IPS DF 6.9 (cell line): ENCODE measurements at regions not wholly inside any gene's neighbourhood (a gene's known extent, or its start where the extent isn't known, plus 50 kb on each side); places are given as distances from the start of the nearest gene placed in this dataset.
"Not testable (repeated sequence)": the region's sequence is repeated elsewhere in the genome, so short reads cannot be mapped to it uniquely, and the experiment has no call there.

Experiments
- DNase-seq: peaks from one replicate; pipeline ENCODE4 v3.0.0-alpha.2; 2013; ENCODE audit warnings: low read depth, low spot score
- H3K27ac ChIP-seq: one replicate; pipeline ENCODE4 v1.5.1; 2013; ENCODE audit warnings: low read length, control low read depth
- H3K27me3 ChIP-seq: 2 replicates; pipeline ENCODE4 v1.6.1; 2013; ENCODE audit warnings: mild to moderate bottlenecking, low read length; ENCODE audit not compliant: control insufficient read depth, insufficient read depth
- H3K36me3 ChIP-seq: 2 replicates; pipeline ENCODE4 v1.6.1; 2013; ENCODE audit warnings: low read length; ENCODE audit not compliant: control insufficient read depth, insufficient read depth
- H3K4me1 ChIP-seq: 2 replicates; pipeline ENCODE4 v1.6.1; 2013; ENCODE audit warnings: low read length; ENCODE audit not compliant: control insufficient read depth, insufficient read depth
- H3K4me3 ChIP-seq: 2 replicates; pipeline ENCODE4 v1.5.1; 2013; ENCODE audit warnings: mild to moderate bottlenecking, low read length
- H3K9me3 ChIP-seq: 2 replicates; pipeline ENCODE4 v1.6.1; 2013; ENCODE audit warnings: low read length, inconsistent platforms; ENCODE audit not compliant: control insufficient read depth, insufficient read depth
- WGBS: extraction: QIAGEN DNeasy Blood & Tissue Kit; methylation state at CpG from one replicate; pipeline ENCODE4 v1.1.7; 2013; ENCODE audit warnings: mixed read lengths, missing lambda C conversion rate; ENCODE audit not compliant: insufficient read length, insufficient coverage; 5-methylcytosine and 5-hydroxymethylcytosine counted together

DNA sequence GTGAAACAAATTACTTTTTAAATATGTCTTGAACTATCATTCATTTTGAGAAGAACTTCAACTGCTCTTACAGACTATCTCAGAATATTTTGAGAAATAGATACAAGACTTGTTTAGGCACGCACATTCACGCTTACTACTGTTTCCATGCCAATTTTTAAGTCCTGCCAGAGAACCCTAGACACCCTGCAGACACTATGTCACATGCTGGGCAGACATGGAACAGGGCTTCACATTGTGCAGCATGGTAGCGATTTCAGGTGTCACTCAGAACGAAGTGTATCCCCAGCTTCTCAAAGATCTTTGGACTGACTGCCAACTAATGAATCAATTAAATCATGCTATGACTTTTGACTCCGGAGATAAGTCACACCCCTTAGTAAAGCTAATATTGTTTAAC is 128.7 kb upstream of the SLC27A6 start:
- Histone ChIP-seq H3K9me3 (no peaks in the 10 kb centered on the region), H3K4me1 (no peaks in the 10 kb centered on the region), H3K4me3 (no peak overlapping the region), H3K27me3 (no peaks in the 10 kb centered on the region), H3K36me3 (no peaks in the 10 kb centered on the region), H3K27ac (no peak overlapping the region)
- no peak for DNase-seq
- no CpG with 5 or more reads among the region's 5 CpGs for WGBS

GRCh38 chr5:128838623-128839022 is 126.7 kb upstream of the SLC27A6 start:
- no peaks in the 10 kb centered on the region for H3K4me1 ChIP-seq
- DNase-seq: no peak

GRCh38 chr5:128842241-128842640 is 123.0 kb upstream of the SLC27A6 start:
- H3K4me3 ChIP-seq: no peak overlapping the region
- H3K27ac ChIP-seq: no peak overlapping the region
- DNase-seq: no peak
- H3K27me3 ChIP-seq: no peaks in the 10 kb centered on the region
- no peaks in the 10 kb centered on the region for H3K4me1 ChIP-seq
- H3K36me3 ChIP-seq: no peaks in the 10 kb centered on the region
- H3K9me3 ChIP-seq: no peaks in the 10 kb centered on the region

More at GRCh38 chr5:128838623-128839022, 126.7 kb upstream of the SLC27A6 start:
- no peaks in the 10 kb centered on the region for H3K9me3 ChIP-seq
- no peaks in the 10 kb centered on the region for H3K27me3 ChIP-seq
- no peak overlapping the region for H3K27ac ChIP-seq
- no peak overlapping the region for H3K4me3 ChIP-seq
- no peaks in the 10 kb centered on the region for H3K36me3 ChIP-seq

DNA sequence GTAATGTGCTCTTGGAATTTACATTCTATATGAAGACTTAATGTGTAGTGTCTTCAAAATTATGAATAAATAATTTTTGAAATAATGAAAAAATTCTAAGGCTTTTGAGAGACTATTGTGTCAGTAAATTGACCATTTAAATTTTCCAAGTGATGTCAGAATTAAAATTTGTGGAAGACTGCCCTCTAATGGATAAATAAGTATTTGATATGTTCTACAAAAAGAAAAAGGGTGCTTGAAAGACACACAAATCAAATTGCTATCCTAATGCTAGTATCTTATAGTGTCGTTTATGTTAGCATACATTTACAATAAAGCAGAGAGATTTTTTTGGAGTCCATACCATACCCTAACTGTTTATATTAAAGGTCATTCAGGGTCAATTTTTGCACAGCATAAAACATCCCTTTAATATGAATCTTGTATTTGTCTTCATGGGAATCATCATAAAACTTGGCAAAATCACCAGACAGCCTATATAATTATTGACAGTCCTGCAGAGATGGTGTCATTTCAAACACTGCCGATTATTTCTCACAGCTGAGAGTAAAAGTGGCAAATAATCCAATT is 120.8 kb upstream of the SLC27A6 start:
- no peaks in the 10 kb centered on the region for H3K9me3 ChIP-seq
- H3K4me1 ChIP-seq: no peaks in the 10 kb centered on the region
- no peak overlapping the region for H3K4me3 ChIP-seq
- H3K27ac ChIP-seq: no peak overlapping the region
- DNase-seq: no peak
- no CpG with 5 or more reads among the region's 2 CpGs for WGBS
- H3K36me3 ChIP-seq: no peaks in the 10 kb centered on the region
- no peaks in the 10 kb centered on the region for H3K27me3 ChIP-seq

- H3K36me3 ChIP-seq: no peaks in the 10 kb centered on the region
- H3K27ac ChIP-seq: no peak overlapping the region
- no peaks in the 10 kb centered on the region for H3K4me1 ChIP-seq
- H3K9me3 ChIP-seq: no peaks in the 10 kb centered on the region
- no peak overlapping the region for H3K4me3 ChIP-seq
- DNase-seq: no peak
- H3K27me3 ChIP-seq: no peaks in the 10 kb centered on the region
Measured at GRCh38 chr5:128850049-128850448, 115.2 kb upstream of the SLC27A6 start.

GRCh38 chr5:128854931-128855330 is 110.4 kb upstream of the SLC27A6 start:
- Histone ChIP-seq H3K27me3 (no peaks in the 10 kb centered on the region), H3K36me3 (no peaks in the 10 kb centered on the region), H3K27ac (no peak overlapping the region), H3K9me3 (no peaks in the 10 kb centered on the region; the same call in 1 of the 2 replicates), H3K4me3 (no peak overlapping the region), H3K4me1 (no peaks in the 10 kb centered on the region)
- no CpG with 5 or more reads among the region's 1 CpG for WGBS
- DNase-seq: no peak

GRCh38 chr5:128857076-128857677 is 108.1 kb upstream of the SLC27A6 start:
- no peak for DNase-seq
- Histone ChIP-seq H3K4me3 (no peak overlapping the region), H3K4me1 (no peaks in the 10 kb centered on the region), H3K27me3 (no peaks in the 10 kb centered on the region), H3K27ac (no peak overlapping the region), H3K9me3 (no peaks in the 10 kb centered on the region; the same call in 1 of the 2 replicates), H3K36me3 (no peaks in the 10 kb centered on the region)
- no CpG with 5 or more reads among the region's 3 CpGs for WGBS

DNA sequence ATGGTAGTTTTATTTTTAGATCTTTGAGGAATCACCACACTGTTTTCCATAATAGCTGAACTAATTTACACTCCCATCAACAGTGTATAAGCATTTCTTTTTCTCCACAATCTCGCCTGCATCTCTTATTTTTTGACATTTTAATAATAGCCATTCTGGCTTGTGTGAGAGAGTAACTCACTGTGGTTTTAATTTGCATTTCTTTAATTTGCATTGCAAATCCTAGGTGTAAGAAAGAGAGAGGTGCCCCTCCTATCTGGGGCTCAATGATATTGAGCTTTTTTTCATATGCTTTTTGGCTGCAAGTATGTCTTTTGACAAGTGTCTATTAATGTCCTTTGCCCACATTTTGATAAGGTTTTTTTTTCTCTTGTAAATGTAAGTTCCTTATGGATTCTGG is 106.3 kb upstream of the SLC27A6 start:
- no peak for DNase-seq
- no peaks in the 10 kb centered on the region for H3K36me3 ChIP-seq
- no peaks in the 10 kb centered on the region for H3K27me3 ChIP-seq
- H3K27ac ChIP-seq: no peak overlapping the region
- no peaks in the 10 kb centered on the region for H3K4me1 ChIP-seq
- no peaks in the 10 kb centered on the region; the same call in 1 of the 2 replicates for H3K9me3 ChIP-seq
- no CpG with 5 or more reads among the region's 1 CpG for WGBS
- no peak overlapping the region for H3K4me3 ChIP-seq

GRCh38 chr5:128861155-128861554 is 104.1 kb upstream of the SLC27A6 start:
- not testable (repeated sequence) for H3K36me3 ChIP-seq, H3K4me3 ChIP-seq, DNase-seq, H3K27me3 ChIP-seq, H3K4me1 ChIP-seq, H3K9me3 ChIP-seq, H3K27ac ChIP-seq
- no CpG with 5 or more reads among the region's 22 CpGs for WGBS

DNA sequence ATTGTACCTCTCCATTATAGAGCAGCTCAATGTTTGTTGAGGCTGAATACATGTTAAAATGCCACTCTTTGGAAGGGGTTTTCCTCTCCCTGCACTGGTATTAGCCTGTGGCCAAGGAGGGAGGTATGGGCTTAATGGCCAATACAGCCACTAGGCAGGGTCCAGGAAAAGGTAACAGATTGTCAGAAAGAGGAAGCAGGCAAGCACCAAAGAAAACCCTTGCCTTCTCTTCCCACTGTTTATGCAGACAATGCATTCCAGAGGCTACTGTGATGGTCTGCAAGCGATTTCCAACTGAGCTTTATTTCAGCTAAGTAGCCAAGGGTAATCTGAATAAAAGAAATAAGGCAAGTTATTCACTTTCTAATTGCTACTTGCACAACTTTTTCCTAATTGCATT is 95.3 kb upstream of the SLC27A6 start:
- Histone ChIP-seq H3K36me3 (no peaks in the 10 kb centered on the region), H3K27ac (no peak overlapping the region), H3K27me3 (no peaks in the 10 kb centered on the region), H3K4me3 (no peak overlapping the region), H3K9me3 (no peaks in the 10 kb centered on the region), H3K4me1 (peaks cover 3% of the 10 kb centered on the region; the same call in 1 of the 2 replicates)
- no CpG with 5 or more reads among the region's 1 CpG for WGBS
- no peak for DNase-seq

DNA sequence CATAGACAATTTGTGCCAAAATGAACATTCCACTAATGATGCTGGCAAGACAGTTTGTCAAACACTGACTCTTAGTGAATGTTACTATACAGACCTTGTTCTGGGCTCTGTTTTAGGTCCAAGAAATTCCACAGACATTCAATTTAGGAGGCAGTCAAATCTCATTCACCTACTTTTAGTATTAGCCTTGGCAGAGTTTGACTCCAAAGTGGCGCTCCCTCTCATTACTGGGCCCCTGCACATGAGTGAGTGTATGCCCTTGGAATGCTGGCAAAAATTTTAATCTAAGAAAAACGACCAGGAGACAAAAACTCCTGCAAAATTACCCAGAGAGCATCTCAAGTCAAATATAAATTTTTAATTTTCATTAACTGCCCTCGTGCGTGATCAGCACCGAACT is 94.9 kb upstream of the SLC27A6 start:
- no CpG with 5 or more reads among the region's 5 CpGs for WGBS
- H3K4me1 ChIP-seq: peaks cover 3% of the 10 kb centered on the region; the same call in 1 of the 2 replicates
- no peak for DNase-seq
- no peaks in the 10 kb centered on the region for H3K27me3 ChIP-seq
- no peak overlapping the region for H3K27ac ChIP-seq
- no peaks in the 10 kb centered on the region for H3K36me3 ChIP-seq
- H3K9me3 ChIP-seq: no peaks in the 10 kb centered on the region
- no peak overlapping the region for H3K4me3 ChIP-seq
